ENCODE measurements at regions not wholly inside any gene's neighbourhood (a gene's known extent, or its start where the extent isn't known, plus 50 kb on each side); places are given as distances from the start of the nearest gene placed in this dataset.

DNA sequence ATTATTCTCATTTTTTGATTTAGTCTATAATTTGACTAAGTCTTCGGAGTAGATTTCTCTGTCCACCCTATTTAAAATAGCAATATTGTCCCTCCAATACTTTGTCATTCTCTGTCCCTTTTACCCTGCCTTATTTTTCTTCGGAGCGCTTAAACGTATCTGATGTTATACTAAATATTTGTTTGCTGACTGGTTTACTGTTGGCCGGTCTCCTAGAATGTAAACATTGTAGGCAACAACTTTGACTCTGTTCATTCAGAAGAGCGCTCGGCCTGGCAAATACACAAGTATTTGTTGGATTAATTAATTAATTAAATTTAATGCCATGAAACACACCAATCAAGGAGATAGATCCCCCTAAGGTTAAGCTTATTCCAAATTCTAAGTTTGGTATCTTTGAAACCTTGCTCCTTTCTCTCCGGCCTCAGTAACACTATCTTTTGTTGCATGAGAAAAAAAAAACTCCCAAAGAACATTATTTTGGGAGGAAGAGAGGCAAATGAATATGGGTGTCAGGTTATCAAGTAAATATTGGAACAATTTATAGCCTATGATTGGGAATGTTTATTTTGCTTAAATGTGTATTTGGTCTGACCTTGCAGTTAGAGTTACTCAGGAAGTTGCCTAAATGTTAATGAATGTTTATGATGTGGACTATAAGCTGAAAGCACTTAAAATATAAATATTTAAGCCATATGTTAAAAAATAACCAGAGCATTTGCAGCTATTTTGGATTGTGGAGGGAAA, 231.1 kb downstream of the SOX4 start:
- no peak overlapping the region for H3K27ac Mint-ChIP-seq
- H3K36me3 Mint-ChIP-seq, result no peaks in the 10 kb centered on the region
- H3K9me3 Mint-ChIP-seq (ENCODE audit: low read depth), result no peaks in the 10 kb centered on the region
- no peaks in the 10 kb centered on the region for H3K4me1 Mint-ChIP-seq (ENCODE audit: low read depth)
- no peak overlapping the region for H3K4me3 Mint-ChIP-seq
- H3K27me3 Mint-ChIP-seq, result no peaks in the 10 kb centered on the region

DNA sequence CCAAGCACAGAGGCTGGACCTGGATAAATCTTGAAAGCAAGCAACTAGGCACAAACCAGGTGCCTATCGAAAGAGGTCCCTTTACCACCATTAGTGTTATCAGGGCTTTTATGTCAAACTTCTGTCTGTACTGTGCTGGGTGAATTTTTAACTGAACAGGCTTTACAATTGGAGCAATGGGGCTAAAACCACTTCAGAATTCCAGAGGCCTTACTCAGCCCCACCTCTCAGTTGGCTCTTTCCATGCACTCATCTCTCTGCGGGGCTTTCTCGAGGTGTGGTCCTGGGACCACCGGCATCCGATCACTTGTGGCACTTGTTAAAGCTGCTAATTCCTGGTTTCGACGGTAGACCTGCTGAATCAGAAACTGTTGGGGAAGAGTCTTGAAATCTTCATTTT, 232.5 kb downstream of the SOX4 start:
- H3K4me3 Mint-ChIP-seq, result no peak overlapping the region
- H3K36me3 Mint-ChIP-seq, result no peaks in the 10 kb centered on the region
- H3K9me3 Mint-ChIP-seq (ENCODE audit: low read depth), result no peaks in the 10 kb centered on the region
- H3K4me1 Mint-ChIP-seq (ENCODE audit: low read depth), result no peaks in the 10 kb centered on the region
- no peaks in the 10 kb centered on the region for H3K27me3 Mint-ChIP-seq
- H3K27ac Mint-ChIP-seq, result no peak overlapping the region

DNA sequence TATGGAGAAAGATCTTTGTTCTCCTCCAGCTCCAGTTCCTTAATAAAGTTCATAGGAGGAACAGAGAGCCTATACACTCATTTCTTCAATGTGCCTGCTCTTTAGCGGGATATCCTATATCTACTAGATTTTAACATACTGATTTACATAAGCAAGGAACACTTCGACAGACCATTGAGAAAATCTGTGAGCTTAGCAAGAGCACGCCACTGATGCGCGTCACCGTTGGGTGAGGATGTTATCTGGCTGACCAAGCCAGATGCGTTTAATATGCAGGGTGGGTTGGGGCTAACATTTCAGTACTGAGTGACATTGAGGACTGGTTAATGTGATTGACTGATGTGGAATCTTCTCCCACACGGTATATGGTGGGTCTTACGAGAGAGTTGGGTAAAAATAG, 233.4 kb downstream of the SOX4 start:
- Mint-ChIP-seq H3K4me3 (no peak overlapping the region), H3K36me3 (no peaks in the 10 kb centered on the region), H3K27me3 (no peaks in the 10 kb centered on the region)

GRCh38 chr6:21827425-21828202, 234.1 kb downstream of the SOX4 start:
- Mint-ChIP-seq H3K27ac (no peak overlapping the region), H3K36me3 (no peaks in the 10 kb centered on the region), H3K9me3 (ENCODE audit: low read depth) (no peaks in the 10 kb centered on the region), H3K4me3 (no peak overlapping the region), H3K4me1 (ENCODE audit: low read depth) (peaks cover 7% of the 10 kb centered on the region), H3K27me3 (no peaks in the 10 kb centered on the region)

More for the DNA sequence above, 233.4 kb downstream of the SOX4 start:
- Mint-ChIP-seq H3K9me3 (ENCODE audit: low read depth) (no peaks in the 10 kb centered on the region), H3K4me1 (ENCODE audit: low read depth) (peaks cover 4% of the 10 kb centered on the region), H3K27ac (no peak overlapping the region)

GRCh38 chr6:21828704-21829103, 235.2 kb downstream of the SOX4 start:
- Mint-ChIP-seq H3K27ac (no peak overlapping the region), H3K36me3 (no peaks in the 10 kb centered on the region), H3K4me3 (no peak overlapping the region), H3K27me3 (no peaks in the 10 kb centered on the region), H3K9me3 (ENCODE audit: low read depth) (no peaks in the 10 kb centered on the region), H3K4me1 (ENCODE audit: low read depth) (peaks cover 7% of the 10 kb centered on the region)

- H3K4me3 Mint-ChIP-seq, result no peak overlapping the region
- peaks cover 7% of the 10 kb centered on the region for H3K4me1 Mint-ChIP-seq (ENCODE audit: low read depth)
- H3K27ac Mint-ChIP-seq, result no peak overlapping the region
- no peaks in the 10 kb centered on the region for H3K36me3 Mint-ChIP-seq
- no peaks in the 10 kb centered on the region for H3K9me3 Mint-ChIP-seq (ENCODE audit: low read depth)
- no peaks in the 10 kb centered on the region for H3K27me3 Mint-ChIP-seq
These were observed 235.6 kb downstream of the SOX4 start for GRCh38 chr6:21829126-21829525.

- no peak overlapping the region for H3K27ac Mint-ChIP-seq
- no peaks in the 10 kb centered on the region for H3K27me3 Mint-ChIP-seq
- H3K4me3 Mint-ChIP-seq, result no peak overlapping the region
- H3K36me3 Mint-ChIP-seq, result no peaks in the 10 kb centered on the region
- H3K9me3 Mint-ChIP-seq (ENCODE audit: low read depth), result no peaks in the 10 kb centered on the region
- peaks cover 7% of the 10 kb centered on the region for H3K4me1 Mint-ChIP-seq (ENCODE audit: low read depth)
These were observed 238.2 kb downstream of the SOX4 start for GRCh38 chr6:21831521-21832291.

GRCh38 chr6:21836277-21836676, 242.7 kb downstream of the SOX4 start:
- no peak overlapping the region for H3K4me3 Mint-ChIP-seq
- H3K4me1 Mint-ChIP-seq (ENCODE audit: low read depth), result peaks cover 6% of the 10 kb centered on the region
- H3K27ac Mint-ChIP-seq, result no peak overlapping the region
- H3K27me3 Mint-ChIP-seq, result no peaks in the 10 kb centered on the region
- no peaks in the 10 kb centered on the region for H3K36me3 Mint-ChIP-seq
- H3K9me3 Mint-ChIP-seq (ENCODE audit: low read depth), result no peaks in the 10 kb centered on the region

- H3K9me3 Mint-ChIP-seq (ENCODE audit: low read depth), result no peaks in the 10 kb centered on the region
- H3K36me3 Mint-ChIP-seq, result no peaks in the 10 kb centered on the region
- no peaks in the 10 kb centered on the region for H3K27me3 Mint-ChIP-seq
- H3K27ac Mint-ChIP-seq, result no peak overlapping the region
- no peak overlapping the region for H3K4me3 Mint-ChIP-seq
- peaks cover 2% of the 10 kb centered on the region for H3K4me1 Mint-ChIP-seq (ENCODE audit: low read depth)
These were observed 243.3 kb downstream of the SOX4 start for GRCh38 chr6:21836772-21837425.

- Mint-ChIP-seq H3K4me3 (no peak overlapping the region), H3K36me3 (no peaks in the 10 kb centered on the region)
These were observed 246.9 kb downstream of the SOX4 start for GRCh38 chr6:21840428-21840827.

DNA sequence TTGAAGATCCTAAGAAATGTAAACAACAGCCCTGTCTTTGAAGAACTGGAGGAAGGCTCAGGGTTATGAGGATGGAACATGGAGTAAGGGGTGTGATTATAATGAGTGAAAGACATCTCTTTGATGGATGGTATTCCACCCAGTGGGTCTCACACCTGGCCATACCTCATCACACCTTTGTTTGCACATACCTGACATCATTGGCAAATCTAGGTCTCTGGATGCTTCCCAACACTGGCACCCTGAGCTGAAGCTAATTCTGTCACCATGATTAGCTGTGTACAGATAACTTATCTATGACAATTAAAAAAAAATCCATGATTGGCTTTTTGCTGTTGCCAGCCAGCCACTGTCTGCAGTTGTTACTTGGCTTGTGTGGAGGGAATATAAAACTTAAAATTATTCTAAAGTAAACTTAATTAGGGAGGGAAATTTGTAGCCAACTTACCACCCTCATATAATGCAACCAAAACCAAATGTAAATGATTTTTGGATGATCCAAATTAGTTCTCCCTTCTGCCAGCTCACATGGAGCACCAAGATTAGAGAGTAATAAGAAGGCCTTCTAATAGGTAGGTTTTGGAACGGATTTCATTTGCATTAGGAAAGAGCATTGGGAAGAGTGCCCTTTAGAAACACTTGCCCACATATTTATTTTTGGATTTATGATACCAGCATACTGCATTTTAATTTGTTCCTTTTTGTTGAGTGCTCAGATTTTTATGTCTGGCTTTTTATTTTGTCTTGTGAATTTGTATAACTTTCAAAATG, 249.5 kb downstream of the SOX4 start:
- H3K4me3 Mint-ChIP-seq, result no peak overlapping the region
- no peaks in the 10 kb centered on the region for H3K36me3 Mint-ChIP-seq
- H3K27ac Mint-ChIP-seq, result no peak overlapping the region
- H3K4me1 Mint-ChIP-seq (ENCODE audit: low read depth), result peaks cover 5% of the 10 kb centered on the region
- H3K9me3 Mint-ChIP-seq (ENCODE audit: low read depth), result no peaks in the 10 kb centered on the region
- peaks cover 2% of the 10 kb centered on the region for H3K27me3 Mint-ChIP-seq

More at GRCh38 chr6:21840428-21840827, 246.9 kb downstream of the SOX4 start:
- Mint-ChIP-seq H3K9me3 (ENCODE audit: low read depth) (no peaks in the 10 kb centered on the region), H3K4me1 (ENCODE audit: low read depth) (no peaks in the 10 kb centered on the region), H3K27ac (no peak overlapping the region), H3K27me3 (no peaks in the 10 kb centered on the region)

DNA sequence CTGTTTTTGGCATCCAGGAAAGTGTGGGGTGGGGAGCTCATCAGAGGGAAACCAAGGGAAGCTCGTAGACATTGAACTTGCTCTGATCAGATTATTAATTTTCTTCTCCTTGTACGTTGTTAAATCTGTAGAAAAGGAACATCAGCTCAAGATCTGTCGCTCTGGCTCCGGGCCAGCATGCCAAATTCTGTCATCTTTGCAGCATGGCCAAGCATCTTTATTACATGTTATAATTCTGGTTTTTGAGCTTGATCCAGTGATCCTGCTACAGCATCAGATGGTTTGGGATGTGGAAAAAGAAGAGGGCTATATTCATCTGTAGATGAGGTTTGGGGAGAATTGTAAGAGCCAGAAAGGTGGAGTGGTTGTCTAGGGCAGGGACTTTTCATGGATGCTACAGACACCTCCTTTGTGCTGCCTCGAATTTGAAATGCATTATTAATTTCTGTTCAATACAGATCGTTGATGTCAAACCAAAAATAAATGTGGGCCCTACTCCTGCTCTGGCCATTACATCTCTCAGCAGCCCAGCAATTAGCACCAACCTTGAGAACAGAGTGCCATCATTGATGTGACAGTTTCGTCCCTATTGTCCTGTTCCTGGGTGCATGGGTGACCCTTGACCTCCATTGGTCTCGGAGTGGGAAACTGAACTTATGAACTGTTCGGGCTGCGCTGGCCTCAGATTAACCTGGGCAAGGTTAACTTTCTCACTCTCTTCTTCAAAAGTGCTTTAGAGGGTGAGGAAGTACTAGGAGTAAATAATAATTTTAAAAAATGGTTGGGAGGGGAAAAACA, 250.8 kb downstream of the SOX4 start:
- H3K27ac Mint-ChIP-seq, result no peak overlapping the region
- H3K4me3 Mint-ChIP-seq, result no peak overlapping the region
- H3K27me3 Mint-ChIP-seq, result peaks cover 4% of the 10 kb centered on the region
- peaks cover 5% of the 10 kb centered on the region for H3K4me1 Mint-ChIP-seq (ENCODE audit: low read depth)
- H3K36me3 Mint-ChIP-seq, result no peaks in the 10 kb centered on the region
- H3K9me3 Mint-ChIP-seq (ENCODE audit: low read depth), result no peaks in the 10 kb centered on the region

DNA sequence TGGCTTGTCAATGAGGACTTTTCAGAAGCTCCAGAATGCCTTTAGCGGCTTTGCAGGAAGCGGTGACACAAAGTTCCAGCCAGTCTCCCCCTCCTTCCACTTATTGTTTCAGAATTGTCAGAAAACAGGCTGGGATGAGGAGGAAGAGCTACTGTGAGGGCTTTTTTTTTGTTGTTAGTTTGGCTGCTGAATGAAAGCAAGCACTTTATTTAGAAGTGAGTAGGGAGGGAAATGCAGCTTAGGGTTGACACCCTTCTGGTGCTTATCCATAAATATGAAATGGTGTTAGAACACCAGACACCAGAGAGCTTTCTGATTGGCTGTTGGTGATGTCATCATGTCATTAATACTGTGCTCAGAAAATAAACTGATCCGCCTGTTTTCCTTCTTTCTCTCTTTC, 251.5 kb downstream of the SOX4 start:
- H3K27ac Mint-ChIP-seq, result no peak overlapping the region
- H3K27me3 Mint-ChIP-seq, result peaks cover 4% of the 10 kb centered on the region
- no peaks in the 10 kb centered on the region for H3K9me3 Mint-ChIP-seq (ENCODE audit: low read depth)
- no peaks in the 10 kb centered on the region for H3K36me3 Mint-ChIP-seq
- no peak overlapping the region for H3K4me3 Mint-ChIP-seq
- H3K4me1 Mint-ChIP-seq (ENCODE audit: low read depth), result peaks cover 5% of the 10 kb centered on the region
